Cerebellar cortex (tissue), 1 donor: ENCODE measurements at regions not wholly inside any gene's neighbourhood (a gene's known extent, or its start where the extent isn't known, plus 50 kb on each side); places are given as distances from the start of the nearest gene placed in this dataset.
"Not testable (repeated sequence)": the region's sequence is repeated elsewhere in the genome, so short reads cannot be mapped to it uniquely, and the experiment has no call there.

Source experiments
- DNase-seq: peaks from one replicate; pipeline ENCODE4 v3.0.0-alpha.2; 2015; ENCODE audit warnings: low spot score

- not testable (repeated sequence) for DNase-seq
These were observed 150.9 kb upstream of the TEX13D start for GRCh38 chrX:124181515-124181914.

- no peak for DNase-seq
These were observed 142.0 kb upstream of the TEX13D start for GRCh38 chrX:124190440-124190839.

- no peak for DNase-seq
These were observed 138.3 kb upstream of the TEX13D start for GRCh38 chrX:124194199-124194598.

GRCh38 chrX:124194901-124195300, 137.6 kb upstream of the TEX13D start:
- DNase-seq, result no peak

GRCh38 chrX:124203311-124203710, 129.1 kb upstream of the TEX13D start:
- DNase-seq, result no peak

GRCh38 chrX:124208660-124209059, 123.8 kb upstream of the TEX13D start:
- DNase-seq, result no peak

GRCh38 chrX:124209792-124210576, 122.5 kb upstream of the TEX13D start:
- no peak for DNase-seq

- peak; percentile 19 for DNase-seq
These were observed 121.0 kb upstream of the TEX13D start for GRCh38 chrX:124211312-124211942.

GRCh38 chrX:124212622-124213021, 119.8 kb upstream of the TEX13D start:
- DNase-seq, result no peak

GRCh38 chrX:124215786-124216185, 116.7 kb upstream of the TEX13D start:
- no peak for DNase-seq

- no peak for DNase-seq
These were observed 115.9 kb upstream of the TEX13D start for GRCh38 chrX:124216396-124217115.

GRCh38 chrX:124217304-124218251, 114.9 kb upstream of the TEX13D start:
- no peak for DNase-seq

- no peak for DNase-seq
These were observed 108.9 kb upstream of the TEX13D start for GRCh38 chrX:124223524-124223923.

- no peak for DNase-seq
These were observed 107.9 kb upstream of the TEX13D start for GRCh38 chrX:124224528-124224927.

- no peak for DNase-seq
These were observed 106.3 kb upstream of the TEX13D start for GRCh38 chrX:124226129-124226528.

GRCh38 chrX:124228849-124229248, 103.6 kb upstream of the TEX13D start:
- no peak for DNase-seq

- DNase-seq, result no peak
These were observed 103.1 kb upstream of the TEX13D start for GRCh38 chrX:124229374-124229773.

- DNase-seq, result no peak
These were observed 101.6 kb upstream of the TEX13D start for GRCh38 chrX:124230655-124231450.

GRCh38 chrX:124231451-124231759, 101.1 kb upstream of the TEX13D start:
- DNase-seq, result no peak

GRCh38 chrX:124232523-124233201, 99.8 kb upstream of the TEX13D start:
- DNase-seq, result no peak

GRCh38 chrX:124234348-124234747, 98.1 kb upstream of the TEX13D start:
- DNase-seq, result no peak
